ENCODE measurements at regions not wholly inside any gene's neighbourhood (a gene's known extent, or its start where the extent isn't known, plus 50 kb on each side); places are given as distances from the start of the nearest gene placed in this dataset.
"Not testable (repeated sequence)": the region's sequence is repeated elsewhere in the genome, so short reads cannot be mapped to it uniquely, and the experiment has no call there.

DNA sequence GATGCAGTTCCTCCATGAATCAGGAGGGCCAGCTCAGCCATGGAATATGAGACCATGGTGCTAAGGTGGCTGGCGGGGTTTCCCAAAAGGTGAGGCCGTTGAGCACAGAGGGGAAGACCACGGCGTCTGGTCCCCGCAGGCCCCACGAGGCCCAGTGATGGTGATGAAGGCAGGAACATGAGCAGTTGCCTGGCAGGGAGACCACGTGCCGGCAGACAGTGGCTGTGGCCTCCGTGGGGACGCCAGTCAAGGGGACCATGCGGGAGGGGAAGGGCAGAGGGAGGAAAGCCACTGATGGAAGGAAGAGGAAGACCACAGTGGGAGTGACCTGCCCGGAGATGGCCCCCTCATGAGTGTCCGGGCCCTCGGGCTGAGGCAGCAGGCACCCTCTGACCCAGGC lies 220.9 kb upstream of the SGCG start:
- DNase-seq = not testable (repeated sequence)

DNA sequence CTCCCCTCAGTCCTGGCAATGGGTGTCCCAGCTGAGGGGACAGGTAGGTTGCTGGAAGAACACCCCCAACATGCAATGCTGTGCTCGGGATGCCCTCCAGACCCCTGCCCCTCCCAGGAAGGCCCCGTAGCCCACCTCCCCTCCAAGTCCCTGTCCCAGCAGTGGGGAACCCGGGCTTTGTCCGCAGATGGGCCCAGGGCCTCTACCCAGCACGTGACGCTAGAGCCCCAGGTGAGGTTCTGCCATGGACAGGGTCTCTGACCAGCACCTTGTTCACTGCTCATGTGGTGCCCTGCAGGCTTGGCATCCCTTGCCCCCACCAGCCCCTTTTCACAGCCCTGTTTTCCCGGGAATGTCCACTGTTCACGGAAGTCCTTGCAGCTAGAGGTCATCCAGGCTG lies 220.0 kb upstream of the SGCG start:
- no peak for DNase-seq

DNA sequence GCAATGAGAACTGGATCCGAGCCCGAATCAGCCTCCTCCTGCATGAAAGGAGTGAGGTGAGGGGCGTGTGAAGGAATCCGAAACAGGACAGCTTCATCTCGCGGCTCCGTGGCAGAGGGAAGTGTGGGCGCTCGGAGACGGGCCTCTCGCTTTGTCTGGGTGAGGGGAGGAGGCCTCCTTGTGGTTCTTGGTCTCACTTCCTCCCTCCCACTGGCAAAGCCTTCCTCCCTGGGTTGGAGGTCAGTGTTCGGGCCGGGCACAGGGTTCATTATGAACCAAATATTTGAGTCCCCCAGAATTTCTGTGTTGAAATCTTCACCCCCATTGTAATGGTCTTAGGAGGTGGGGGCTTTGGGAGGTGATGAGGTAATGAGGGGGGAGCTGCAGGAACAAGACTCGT lies 219.4 kb upstream of the SGCG start:
- not testable (repeated sequence) for DNase-seq

DNA sequence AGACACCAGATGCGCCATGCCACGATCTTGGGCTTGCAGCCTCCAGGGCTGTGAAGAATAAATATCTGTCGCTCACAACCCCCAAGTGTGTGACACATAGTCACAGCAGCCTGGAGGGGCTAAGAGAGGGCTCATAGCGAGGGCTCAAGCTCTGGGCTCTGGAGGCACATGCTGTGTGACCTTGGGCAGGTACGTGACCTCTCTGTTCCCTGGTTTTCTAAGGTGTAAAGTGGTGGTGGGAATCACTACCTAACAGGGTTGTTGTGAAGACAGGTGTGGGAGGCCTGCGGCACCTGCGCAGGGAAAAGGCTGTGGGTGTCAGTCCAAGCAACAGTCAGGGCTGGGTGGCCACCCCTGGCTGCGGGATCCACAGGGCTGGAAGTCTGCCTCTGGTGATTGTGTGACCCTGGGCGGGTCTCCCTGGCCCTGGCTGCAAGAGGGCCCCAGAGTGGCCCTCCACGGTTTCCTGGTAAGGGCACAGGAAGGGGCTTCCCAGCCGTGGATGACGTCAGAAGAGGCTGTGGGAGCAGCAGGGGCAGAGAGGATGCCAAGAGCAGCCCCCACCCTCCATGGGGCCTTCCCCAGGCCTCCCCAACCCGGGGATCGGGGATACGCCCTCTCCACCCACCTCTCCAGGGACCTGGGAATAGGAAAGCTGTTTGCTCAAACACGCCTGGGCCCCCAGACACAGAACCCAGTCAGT lies 218.8 kb upstream of the SGCG start:
- no peak for DNase-seq

DNA sequence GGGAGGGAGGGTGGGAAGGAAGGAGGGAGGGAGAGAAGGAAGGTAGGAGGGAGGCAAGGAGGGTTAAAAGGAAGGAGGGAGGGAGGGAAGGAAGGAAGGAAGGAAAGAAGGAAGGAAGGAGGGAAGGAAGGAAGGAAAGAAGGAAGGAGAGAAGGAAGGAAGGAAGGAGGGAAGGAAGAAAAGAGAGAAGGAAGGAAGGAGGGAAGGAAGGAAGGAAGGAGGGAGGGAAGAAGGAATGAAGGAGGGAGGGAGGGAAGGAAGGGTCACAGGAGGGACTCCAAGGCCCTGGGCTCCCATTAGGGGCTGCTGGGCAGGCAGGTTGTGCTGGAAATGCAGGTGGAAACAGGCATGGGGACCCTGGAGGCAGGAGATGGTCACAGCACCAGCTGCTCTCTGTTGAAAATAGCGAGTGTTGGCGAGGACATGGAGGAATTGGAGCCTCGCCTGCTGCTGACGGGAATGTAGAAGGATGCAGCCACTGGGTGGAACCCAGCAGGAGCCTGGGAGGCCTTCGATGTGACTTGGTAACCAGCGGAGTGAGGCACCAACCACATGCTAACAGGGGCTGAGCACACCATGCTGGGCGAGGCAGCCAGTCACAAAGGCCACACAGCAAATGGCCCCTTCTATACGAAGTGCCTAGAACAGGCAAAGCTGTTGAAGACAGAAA lies 217.3 kb upstream of the SGCG start:
- not testable (repeated sequence) for DNase-seq

DNA sequence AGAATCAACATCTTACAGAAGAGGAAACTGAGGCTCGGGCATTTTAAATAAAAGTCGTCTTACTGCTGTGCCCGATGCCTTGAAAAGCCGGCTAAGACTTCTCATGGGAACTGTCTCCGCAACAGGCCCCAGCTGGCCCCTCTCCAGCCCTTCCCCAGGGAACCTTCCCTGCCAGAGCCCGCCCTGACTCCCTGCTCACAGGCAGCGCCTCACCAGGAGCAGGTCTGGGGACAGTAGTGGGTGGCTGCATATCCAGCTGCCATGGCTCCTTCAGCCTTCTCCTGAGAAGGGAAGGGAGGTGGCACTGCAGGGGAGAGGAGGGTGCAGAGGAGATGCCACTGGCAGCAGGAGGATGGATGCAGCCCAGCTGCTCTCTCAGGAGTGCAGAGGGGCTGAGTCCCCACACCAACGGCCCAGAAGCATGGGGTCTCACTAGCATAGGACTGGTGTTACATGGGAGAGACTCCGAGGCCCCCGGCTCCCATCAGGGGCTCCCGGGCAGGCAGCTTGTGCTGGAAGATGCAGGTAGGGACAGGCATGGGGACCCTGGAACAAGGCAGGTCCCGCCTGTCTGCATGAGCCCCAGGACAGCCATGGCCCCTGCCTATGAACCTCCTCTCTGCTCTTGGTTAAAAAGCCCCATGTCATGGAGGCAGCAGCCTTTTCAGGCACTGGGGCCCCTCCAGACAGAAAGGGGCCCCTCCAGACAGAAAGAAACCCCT lies 216.4 kb upstream of the SGCG start:
- DNase-seq = no peak

DNA sequence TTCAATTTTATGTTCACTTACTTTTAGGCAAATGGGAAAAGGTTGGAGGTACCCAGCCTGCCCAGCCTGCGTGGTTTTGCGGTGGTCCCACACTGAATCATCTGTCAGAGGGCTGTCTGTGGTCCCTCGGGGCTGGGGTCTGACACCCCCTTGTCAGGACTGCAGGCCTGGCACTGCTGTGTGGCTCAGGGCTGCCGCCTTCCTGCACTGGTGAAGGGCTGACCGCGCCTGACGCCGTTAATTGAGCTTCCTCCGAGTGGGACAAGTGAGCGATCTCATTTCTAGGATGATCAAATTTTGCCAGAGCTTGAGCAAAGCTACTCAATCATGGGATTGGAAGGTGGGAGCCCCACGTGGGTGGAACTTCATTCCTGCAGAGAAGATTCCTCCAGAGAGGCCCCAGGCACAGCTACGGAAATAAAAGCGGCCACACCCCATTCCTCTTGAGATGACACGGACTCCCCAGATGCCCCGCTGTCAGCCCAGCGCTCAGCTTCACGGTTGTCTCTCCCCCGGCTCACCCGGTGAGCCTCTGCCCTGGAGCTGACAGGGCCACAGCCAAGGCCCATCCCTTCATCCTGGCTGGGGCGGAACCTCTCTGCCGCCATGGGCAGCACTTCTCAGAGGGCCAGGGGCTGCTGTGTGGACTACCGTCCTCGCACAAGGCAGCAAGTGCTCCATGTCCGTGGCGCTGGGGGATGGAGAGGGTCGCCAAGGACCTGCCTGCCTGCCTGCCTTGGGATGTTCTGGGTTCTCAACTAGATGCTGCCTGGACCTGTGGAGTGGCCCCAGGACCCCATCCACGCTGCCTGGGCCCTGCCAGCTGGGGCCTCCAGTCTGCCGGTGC lies 215.5 kb upstream of the SGCG start:
- not testable (repeated sequence) for DNase-seq

DNA sequence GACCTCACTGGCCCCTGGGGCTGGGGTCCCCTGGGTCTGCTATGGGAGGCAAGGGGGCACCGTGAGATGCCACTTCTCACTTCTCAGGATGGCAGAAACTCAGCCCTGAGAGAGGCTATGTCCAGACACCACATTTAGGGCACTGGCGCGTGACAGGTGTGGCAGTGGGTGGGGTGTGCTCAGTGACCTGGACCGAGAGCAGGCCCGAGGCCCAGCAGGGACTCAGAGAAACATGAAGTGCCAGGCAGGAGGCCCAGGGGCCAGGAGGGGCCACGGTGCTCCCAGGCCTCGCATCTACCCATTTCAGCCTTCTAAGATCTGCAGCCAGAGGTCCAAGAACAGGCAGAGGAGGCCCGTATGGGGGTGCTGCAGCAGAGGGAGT lies 214.9 kb upstream of the SGCG start:
- not testable (repeated sequence) for DNase-seq

DNA sequence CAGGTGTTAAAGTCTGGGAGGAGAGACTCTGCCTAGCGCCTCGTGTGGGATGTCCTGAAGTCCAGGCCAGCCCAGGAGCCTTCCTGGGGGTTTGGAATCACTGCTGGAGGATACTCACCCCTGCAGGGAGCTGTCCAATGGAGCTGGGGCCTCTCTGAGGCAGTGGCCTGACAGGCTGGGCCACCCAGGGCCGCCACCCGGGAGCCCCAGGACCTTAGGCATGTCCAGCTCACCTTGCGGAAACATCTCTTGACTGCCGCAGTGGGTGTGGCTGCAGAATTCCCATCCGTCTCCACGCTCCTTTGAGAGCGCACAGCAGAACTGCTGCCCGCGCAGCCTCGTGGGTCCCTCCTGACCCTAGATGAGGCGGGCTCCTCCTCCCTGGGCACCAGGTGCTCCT lies 214.0 kb upstream of the SGCG start:
- not testable (repeated sequence) for DNase-seq

DNA sequence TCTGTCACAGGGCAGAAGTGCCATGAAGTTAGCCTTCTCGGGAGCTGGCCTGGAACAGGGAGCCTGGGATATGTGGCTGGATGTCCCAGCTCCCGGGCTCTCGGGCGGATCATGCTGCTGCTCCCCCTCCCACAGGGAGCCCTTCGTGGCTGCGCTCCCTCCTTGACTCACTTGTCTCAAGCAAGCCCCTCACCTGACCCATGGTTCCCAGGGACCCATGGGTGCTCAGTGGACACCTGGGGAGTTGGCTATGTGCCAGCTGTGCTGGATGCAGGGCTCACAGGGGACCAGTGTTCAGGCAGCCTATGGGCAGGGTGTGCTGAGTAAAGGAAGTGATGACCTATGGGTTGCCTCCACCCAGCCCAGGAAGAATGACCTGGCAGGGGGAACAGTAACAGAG lies 213.1 kb upstream of the SGCG start:
- no peak for DNase-seq

DNA sequence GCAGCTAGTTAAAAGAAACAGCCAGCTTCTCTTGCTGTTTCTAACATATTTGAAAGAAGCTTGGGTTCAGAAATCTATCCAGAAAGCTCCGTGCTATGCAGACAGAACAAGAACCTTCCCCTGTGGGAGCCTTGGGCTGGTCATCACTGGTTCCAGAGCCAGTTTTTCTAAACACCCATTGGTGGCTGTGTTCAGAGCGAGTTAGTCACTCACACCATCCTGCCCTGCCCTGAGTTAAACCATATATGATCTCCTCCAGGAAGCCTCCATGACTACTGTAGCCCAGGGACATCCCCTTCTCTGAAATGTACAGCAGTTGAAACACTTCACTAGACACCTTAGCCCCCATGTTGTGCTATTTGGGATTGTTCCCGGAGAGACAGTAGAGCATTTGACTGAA lies 200.8 kb upstream of the SGCG start:
- no peak for DNase-seq

DNA sequence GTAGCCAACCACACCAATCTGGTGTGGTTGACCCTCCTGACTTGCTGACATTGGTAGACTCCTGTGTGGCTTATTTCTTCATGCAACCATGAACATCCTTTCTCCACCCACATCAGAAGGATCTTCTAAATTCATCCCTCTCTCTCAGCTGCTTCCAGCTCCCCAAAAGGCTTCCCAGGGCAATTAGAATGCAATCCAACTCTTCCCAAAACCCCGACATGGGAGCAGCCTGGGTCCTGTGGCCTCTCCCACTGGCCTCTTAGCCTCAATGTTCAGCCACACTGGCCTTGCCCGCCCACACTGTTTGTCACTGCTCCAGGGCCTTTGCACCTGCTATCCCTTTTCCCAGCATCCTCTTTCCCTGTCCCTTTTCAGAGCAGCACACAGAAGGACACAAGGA lies 199.8 kb upstream of the SGCG start:
- no peak for DNase-seq

DNA sequence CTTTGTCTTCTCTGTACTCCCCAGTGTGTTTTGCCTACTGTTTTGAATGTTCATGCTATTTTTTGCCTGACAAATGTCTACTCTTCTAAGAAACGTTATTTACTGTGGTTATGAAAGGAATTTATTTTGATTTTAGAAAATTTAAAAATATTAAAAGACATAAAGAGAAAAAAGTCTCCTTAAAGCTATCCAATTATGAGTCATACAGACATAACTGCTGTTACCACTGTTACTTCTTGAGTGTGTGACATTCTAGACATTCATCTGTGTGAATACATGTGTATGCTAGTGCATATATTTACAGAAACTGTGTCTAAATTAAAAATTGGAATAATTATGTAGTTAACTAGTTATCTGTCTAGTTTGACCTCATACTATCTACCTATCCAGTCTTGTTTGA lies 187.6 kb upstream of the SGCG start:
- no peak for DNase-seq

DNA sequence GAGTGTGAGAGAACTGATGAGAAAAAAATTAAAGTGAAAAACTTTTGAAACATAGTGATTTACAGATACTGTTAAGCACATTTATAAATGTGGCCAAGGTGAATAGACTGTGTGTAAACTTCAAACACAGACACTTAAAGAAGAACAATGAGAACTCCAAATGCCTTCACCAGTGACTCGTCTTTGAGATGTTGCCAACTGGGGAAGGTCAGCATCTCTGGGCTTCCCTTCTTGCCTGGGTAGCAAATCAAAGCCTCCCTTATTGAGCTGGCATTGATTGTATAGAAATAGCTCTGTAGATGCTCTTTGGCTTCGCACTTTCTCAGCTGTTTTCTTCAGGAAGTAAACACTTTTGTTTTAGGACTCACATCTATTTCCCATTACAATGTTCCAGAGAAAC lies 177.3 kb upstream of the SGCG start:
- no peak for DNase-seq

DNA sequence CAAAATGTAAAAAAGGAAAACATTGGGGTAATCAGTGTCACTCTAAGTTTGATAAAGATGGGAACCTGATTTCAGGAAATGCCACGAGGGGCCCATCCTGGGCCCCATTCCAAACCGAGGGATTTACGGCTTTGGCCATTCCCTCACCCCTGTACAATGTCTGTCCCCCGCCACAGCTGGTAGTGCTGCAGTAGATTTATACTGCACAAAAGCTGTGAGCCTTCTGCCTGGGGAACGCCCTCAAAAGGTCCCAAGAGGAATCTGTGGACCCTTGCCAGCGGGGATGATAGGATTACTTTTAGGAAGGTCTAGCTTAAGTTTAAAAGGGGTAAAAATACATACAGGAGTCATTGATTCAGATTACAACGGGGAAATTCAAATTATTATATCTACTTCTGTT lies 173.4 kb upstream of the SGCG start:
- DNase-seq = peak; percentile 59

DNA sequence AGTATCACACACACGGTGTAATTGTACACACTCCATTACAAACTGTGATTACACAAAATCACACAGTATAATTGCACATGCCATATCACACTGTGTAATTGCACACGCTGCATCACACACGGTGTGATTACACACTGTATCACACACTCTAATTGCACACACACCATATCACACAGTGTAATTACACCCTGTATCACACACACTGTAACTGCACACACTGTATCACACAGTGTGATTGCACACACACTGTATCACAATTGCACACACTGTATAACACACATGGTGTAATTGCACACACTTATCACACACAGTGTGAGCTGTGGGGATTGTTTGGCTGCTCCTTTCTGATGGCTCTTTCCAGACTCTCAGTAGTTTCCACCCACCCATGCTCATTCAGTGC lies 162.6 kb upstream of the SGCG start:
- DNase-seq = no peak

DNA sequence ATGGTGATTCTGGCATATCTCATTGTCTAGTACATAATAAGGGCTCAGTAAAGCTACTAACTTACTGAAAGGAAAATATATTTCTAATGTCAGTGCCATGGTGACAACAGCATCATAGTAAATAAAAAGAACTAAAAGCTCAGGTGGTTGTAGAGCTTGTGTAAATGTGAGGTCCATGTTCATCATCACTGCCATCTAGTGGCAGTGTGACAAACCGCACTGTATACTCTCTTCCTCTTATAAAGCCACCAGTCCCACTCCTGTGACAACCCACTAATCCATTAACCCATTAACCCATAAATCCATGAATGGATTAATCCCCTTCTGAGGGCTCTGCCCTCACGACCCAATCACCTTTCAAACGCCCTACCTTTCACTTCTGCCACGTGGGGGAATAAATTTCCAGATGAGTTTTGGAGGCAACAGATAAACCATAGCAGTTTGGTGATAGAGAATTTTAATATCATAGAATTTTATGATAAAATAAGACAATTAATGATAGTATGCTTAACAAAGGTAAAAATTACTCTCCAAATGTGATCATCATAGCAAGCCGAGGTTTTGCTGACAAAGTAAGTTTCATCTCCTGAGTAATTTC lies 160.4 kb upstream of the SGCG start:
- DNase-seq = peak; percentile 61

DNA sequence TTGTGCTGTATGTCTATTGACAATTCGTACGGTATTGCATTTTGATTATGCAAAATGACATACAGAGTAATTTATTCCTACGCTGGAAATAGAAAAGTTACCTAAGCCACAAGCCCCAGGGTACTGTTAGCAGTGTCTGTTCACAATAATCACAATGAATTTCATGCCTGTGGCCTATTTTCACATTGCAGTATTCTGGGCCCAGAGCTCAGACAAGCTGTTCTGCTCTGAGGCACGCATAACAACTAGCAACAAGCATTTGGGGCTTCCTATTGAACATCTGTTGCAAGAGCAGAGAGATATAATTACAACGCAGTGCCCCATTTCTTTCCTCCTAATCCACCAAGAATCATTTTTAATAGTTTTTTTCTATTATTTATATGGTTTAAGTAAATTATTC lies 158.9 kb upstream of the SGCG start:
- no peak for DNase-seq

DNA sequence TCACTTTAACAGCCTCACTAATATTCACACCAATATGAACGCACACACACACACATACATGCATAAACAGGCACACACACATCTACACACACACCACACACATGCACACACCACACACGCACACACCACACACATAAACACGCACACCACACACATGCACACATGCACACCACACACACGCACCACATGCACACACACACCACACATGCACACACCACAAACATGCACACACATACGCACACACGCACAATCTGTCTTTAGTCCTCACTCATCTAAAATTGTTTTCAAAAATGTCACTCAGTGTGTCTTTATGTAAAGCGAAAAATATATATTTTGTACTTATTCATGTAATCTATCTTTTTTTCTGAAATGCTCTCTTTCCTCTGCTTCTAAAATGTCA lies 158.1 kb upstream of the SGCG start:
- no peak for DNase-seq

DNA sequence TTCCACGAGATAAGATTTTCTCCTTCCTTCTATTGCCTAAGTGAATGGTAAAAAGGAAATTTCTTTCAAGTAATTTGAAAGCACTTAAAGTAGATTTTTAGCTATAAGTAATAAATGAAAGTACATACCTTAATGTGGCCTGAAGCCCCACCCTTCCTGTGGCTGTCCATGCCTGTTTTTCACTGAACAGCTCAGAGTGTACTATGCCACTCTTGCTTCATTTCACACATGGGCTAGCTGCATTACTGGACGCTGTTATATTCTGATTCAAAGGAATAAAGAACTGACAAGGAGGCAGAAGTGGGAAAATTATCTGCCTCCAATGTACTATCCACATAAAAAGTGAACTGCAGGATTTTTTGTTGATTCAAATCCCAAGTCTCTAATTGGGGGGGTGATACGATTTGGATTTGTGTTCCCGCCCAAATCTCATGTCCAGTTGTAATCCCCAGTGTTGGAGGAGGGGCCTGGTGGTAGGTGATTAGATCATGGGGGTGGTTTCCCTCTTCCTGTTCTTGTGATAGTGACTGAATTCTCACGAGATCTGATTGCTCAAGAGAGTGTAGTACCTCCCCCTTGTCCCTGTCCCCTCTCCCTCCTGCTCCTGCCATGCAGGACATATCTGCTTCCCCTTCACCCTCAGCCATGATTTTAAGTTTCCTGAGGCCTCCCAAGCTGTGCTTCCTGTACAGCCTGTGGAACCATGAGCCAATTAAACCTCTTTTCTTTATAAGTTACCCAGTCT lies 154.7 kb upstream of the SGCG start:
- DNase-seq = no peak

DNA sequence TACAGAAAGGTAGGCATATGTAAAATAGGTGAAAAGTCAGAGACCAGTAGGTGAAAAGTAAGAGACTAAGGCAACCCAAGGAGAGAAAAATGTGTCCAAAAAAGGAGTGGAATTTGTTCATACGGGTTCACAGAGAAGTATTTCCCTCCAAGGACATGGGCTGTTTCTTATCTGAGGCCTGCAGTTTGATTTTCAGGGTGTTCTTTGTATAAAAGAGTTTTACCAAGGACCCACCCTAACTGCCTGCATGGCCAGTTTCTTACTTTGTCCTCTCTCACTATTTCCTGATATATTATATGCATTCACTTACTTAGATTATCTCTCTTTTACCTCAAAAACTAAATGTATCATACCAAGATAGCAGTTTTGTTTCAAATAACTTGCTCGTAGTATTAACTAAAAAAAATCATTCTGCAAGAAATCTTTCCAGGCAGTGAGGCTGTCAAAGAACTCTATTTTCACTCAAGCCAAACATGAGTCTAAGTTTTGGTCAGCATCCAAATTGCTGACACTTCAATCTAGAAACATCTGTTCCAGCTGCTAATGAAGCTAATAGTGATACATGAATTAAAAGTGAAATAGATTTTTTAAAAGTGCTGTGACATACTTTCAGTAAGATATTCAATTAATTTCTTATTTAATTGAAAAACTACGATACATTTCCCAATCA lies 141.4 kb upstream of the SGCG start:
- no peak for DNase-seq

DNA sequence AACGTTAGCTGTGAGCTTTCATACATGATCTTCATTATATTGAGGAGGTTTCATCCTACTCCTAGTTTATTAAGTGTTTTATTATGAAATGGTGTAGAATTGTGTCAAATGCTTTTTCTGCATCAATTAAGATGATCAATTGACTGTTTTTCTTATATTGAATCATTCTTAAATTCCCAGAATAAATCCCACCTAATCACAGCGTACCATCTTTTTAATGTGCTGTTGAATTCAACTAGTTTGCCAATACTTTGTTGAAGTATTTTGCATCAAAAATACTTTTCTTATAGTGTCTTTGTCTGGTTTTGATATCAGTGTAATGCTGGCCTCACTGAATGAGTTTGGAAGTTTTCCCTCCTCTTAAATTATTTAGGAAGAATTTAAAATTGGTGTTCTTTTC lies 138.6 kb upstream of the SGCG start:
- DNase-seq = no peak

Measured in right hindlimb (tissue), 1 donor.